Fibroblast of lung (primary cell): ENCODE measurements at regions not wholly inside any gene's neighbourhood (a gene's known extent, or its start where the extent isn't known, plus 50 kb on each side); places are given as distances from the start of the nearest gene placed in this dataset.
"Not testable (repeated sequence)": the region's sequence is repeated elsewhere in the genome, so short reads cannot be mapped to it uniquely, and the experiment has no call there.

Source experiments
- DNase-seq, 2 donors: peaks; one replicate each; pipeline versions ENCODE4 v3.0.0 to v3.0.0-alpha.2; 2010; ENCODE audit warnings: low read depth in 2 of 2
- H2AFZ ChIP-seq: 2 replicates; pipeline ENCODE4 v1.5.1; 2012; ENCODE audit warnings: low read length, control low read depth, inconsistent platforms
- H3K27ac ChIP-seq: 2 replicates; pipeline ENCODE4 v1.5.1; 2011; ENCODE audit warnings: low read length, control low read depth; ENCODE audit not compliant: insufficient read depth
- H3K27me3 ChIP-seq: 2 replicates; pipeline ENCODE4 v1.5.1; 2011; ENCODE audit warnings: mild to moderate bottlenecking, low read length; ENCODE audit not compliant: control insufficient read depth, insufficient read depth
- H3K36me3 ChIP-seq: 2 replicates; pipeline ENCODE4 v1.5.1; 2011; ENCODE audit warnings: low read length; ENCODE audit not compliant: control insufficient read depth, insufficient read depth
- H3K4me1 ChIP-seq: 2 replicates; pipeline ENCODE4 v1.5.1; 2011; ENCODE audit warnings: low read length; ENCODE audit not compliant: control insufficient read depth, insufficient read depth; ENCODE audit errors: extremely low read depth
- H3K4me2 ChIP-seq: 2 replicates; pipeline ENCODE4 v1.5.1; 2011; ENCODE audit warnings: low read length, control low read depth; ENCODE audit not compliant: insufficient read depth; ENCODE audit errors: extremely low read depth
- H3K4me3 ChIP-seq, 4 experiments: fragments of 200-600 bp in 1 of 4; sonication (generic) in 1 of 4; replicated peaks in 1 of 4; 2 replicates each; pipeline ENCODE4 v1.5.1; 2011 to 2016; ENCODE audit warnings: low read length in 4 of 4, low read depth in 3 of 4, mild to moderate bottlenecking in 3 of 4, control low read depth in 2 of 4, inconsistent platforms in 1 of 4, mixed read lengths in 1 of 4; ENCODE audit not compliant: insufficient read depth in 1 of 4; ENCODE audit errors: control extremely low read depth in 1 of 4
- H3K79me2 ChIP-seq: 2 replicates; pipeline ENCODE4 v1.5.1; 2012; ENCODE audit warnings: mild to moderate bottlenecking, low read length, inconsistent platforms; ENCODE audit not compliant: control insufficient read depth, insufficient read depth
- H3K9ac ChIP-seq: 2 replicates; pipeline ENCODE4 v1.5.1; 2011; ENCODE audit warnings: mild to moderate bottlenecking, low read length, control low read depth; ENCODE audit not compliant: insufficient read depth
- H3K9me3 ChIP-seq: 2 replicates; pipeline ENCODE4 v1.5.1; 2012; ENCODE audit warnings: low read depth, low read length; ENCODE audit not compliant: control insufficient read depth, insufficient read depth
- H4K20me1 ChIP-seq: 2 replicates; pipeline ENCODE4 v1.5.1; 2011; ENCODE audit warnings: low read length; ENCODE audit not compliant: control insufficient read depth, insufficient read depth; ENCODE audit errors: extremely low read depth
- CTCF ChIP-seq, 2 donors: IDR thresholded peaks in 1 of 2; conservative IDR thresholded peaks in 1 of 2; 1 replicate in 1 of 2; 2 replicates in 1 of 2; pipeline ENCODE4 v1.5.1; 2011 to 2012; ENCODE audit warnings: low read length in 2 of 2, control low read depth in 1 of 2, inconsistent platforms in 1 of 2, low read depth in 1 of 2, mild to moderate bottlenecking in 1 of 2
- EZH2 ChIP-seq: IDR thresholded peaks from 2 replicates; pipeline ENCODE4 v1.5.1; 2012; ENCODE audit warnings: low read length, control low read depth, mild to moderate bottlenecking; ENCODE audit errors: missing control alignments

- Histone ChIP-seq H3K79me2 (no peaks in the 10 kb centered on the region), H3K4me3 (no peak overlapping the region), H3K27ac (no peak overlapping the region), H3K9me3 (no peaks in the 10 kb centered on the region), H3K9ac (no peak overlapping the region), H3K4me2 (no peak overlapping the region), H4K20me1 (no peaks in the 10 kb centered on the region), H3K36me3 (no peaks in the 10 kb centered on the region), H3K4me1 (no peaks in the 10 kb centered on the region), H3K27me3 (no peaks in the 10 kb centered on the region), H2AFZ (no peak overlapping the region)
- DNase-seq = no peak
- no peak for TF ChIP-seq CTCF (conservative IDR thresholded peaks at IDR 0.05 in 1 of 2, IDR thresholded peaks at IDR 0.05 in 1 of 2; ENCODE audit: low read depth in 1 of 2, low read length in 2 of 2)
Observed at GRCh38 chr9:109996936-109997580, 210.9 kb downstream of the C9orf152 start.

GRCh38 chr9:109997682-109998081 lies 210.3 kb downstream of the C9orf152 start:
- Histone ChIP-seq H2AFZ (no peak overlapping the region), H3K9me3 (no peaks in the 10 kb centered on the region), H3K4me3 (no peak overlapping the region), H3K36me3 (no peaks in the 10 kb centered on the region), H3K79me2 (no peaks in the 10 kb centered on the region), H3K27me3 (no peaks in the 10 kb centered on the region), H3K4me2 (no peak overlapping the region), H4K20me1 (no peaks in the 10 kb centered on the region), H3K27ac (no peak overlapping the region), H3K4me1 (no peaks in the 10 kb centered on the region), H3K9ac (no peak overlapping the region)
- DNase-seq = no peak
- no peak for TF ChIP-seq EZH2

GRCh38 chr9:110005521-110005920 lies 202.4 kb downstream of the C9orf152 start:
- not testable (repeated sequence) for H2AFZ ChIP-seq, H3K4me2 ChIP-seq

GRCh38 chr9:110006657-110007056 lies 201.3 kb downstream of the C9orf152 start:
- DNase-seq = no peak
- no peak overlapping the region for H3K27ac ChIP-seq
- H3K4me3 ChIP-seq = no peak overlapping the region
- no peaks in the 10 kb centered on the region for H4K20me1 ChIP-seq
- no peak overlapping the region for H3K9ac ChIP-seq
- no peak for TF ChIP-seq EZH2
- no peak for TF ChIP-seq CTCF (conservative IDR thresholded peaks at IDR 0.05 in 1 of 2, IDR thresholded peaks at IDR 0.05 in 1 of 2; ENCODE audit: low read depth in 1 of 2, low read length in 2 of 2)
- H3K9me3 ChIP-seq = no peaks in the 10 kb centered on the region
- H3K79me2 ChIP-seq = no peaks in the 10 kb centered on the region
- H3K36me3 ChIP-seq = no peaks in the 10 kb centered on the region
- no peak overlapping the region for H2AFZ ChIP-seq
- H3K4me1 ChIP-seq = no peaks in the 10 kb centered on the region
- H3K27me3 ChIP-seq = no peaks in the 10 kb centered on the region
- H3K4me2 ChIP-seq = no peak overlapping the region

More at GRCh38 chr9:110005521-110005920, 202.4 kb downstream of the C9orf152 start:
- H3K27ac ChIP-seq, H3K4me3 ChIP-seq, H3K9me3 ChIP-seq, H4K20me1 ChIP-seq, H3K36me3 ChIP-seq, H3K27me3 ChIP-seq, H3K4me1 ChIP-seq, DNase-seq, H3K9ac ChIP-seq, H3K79me2 ChIP-seq: not testable (repeated sequence)
